Islet of Langerhans (tissue), 1 donor: ENCODE measurements at regions not wholly inside any gene's neighbourhood (a gene's known extent, or its start where the extent isn't known, plus 50 kb on each side); places are given as distances from the start of the nearest gene placed in this dataset.

Experiments
- FAIRE-seq: peaks from one replicate; lab custom pipeline; 2011; peaks lifted over from hg19 to GRCh38; lab: Jason Lieb, UNC

GRCh38 chr2:425947-426346 lies 138.1 kb upstream of the ALKAL2 start:
- no peak for FAIRE-seq

- FAIRE-seq = no peak
Observed at GRCh38 chr2:425243-425642, 137.4 kb upstream of the ALKAL2 start.

- FAIRE-seq = no peak
Observed at GRCh38 chr2:424306-425171, 136.6 kb upstream of the ALKAL2 start.

GRCh38 chr2:423479-423878 lies 135.6 kb upstream of the ALKAL2 start:
- FAIRE-seq = no peak

GRCh38 chr2:422676-423435 lies 135.0 kb upstream of the ALKAL2 start:
- no peak for FAIRE-seq

- no peak for FAIRE-seq
Observed at GRCh38 chr2:421406-421805, 133.5 kb upstream of the ALKAL2 start.

GRCh38 chr2:419687-420317 lies 131.9 kb upstream of the ALKAL2 start:
- no peak for FAIRE-seq

- FAIRE-seq = no peak
Observed at GRCh38 chr2:417662-418061, 129.8 kb upstream of the ALKAL2 start.

- no peak for FAIRE-seq
Observed at GRCh38 chr2:417006-417405, 129.1 kb upstream of the ALKAL2 start.

- no peak for FAIRE-seq
Observed at GRCh38 chr2:415986-416610, 128.2 kb upstream of the ALKAL2 start.

- no peak for FAIRE-seq
Observed at GRCh38 chr2:409523-409922, 121.6 kb upstream of the ALKAL2 start.

- FAIRE-seq = no peak
Observed at GRCh38 chr2:407630-408029, 119.7 kb upstream of the ALKAL2 start.

- FAIRE-seq = no peak
Observed at GRCh38 chr2:406876-407275, 119.0 kb upstream of the ALKAL2 start.

- no peak for FAIRE-seq
Observed at GRCh38 chr2:406231-406630, 118.3 kb upstream of the ALKAL2 start.

GRCh38 chr2:404581-404980 lies 116.7 kb upstream of the ALKAL2 start:
- no peak for FAIRE-seq

GRCh38 chr2:403682-404081 lies 115.8 kb upstream of the ALKAL2 start:
- no peak for FAIRE-seq

GRCh38 chr2:402721-403120 lies 114.8 kb upstream of the ALKAL2 start:
- no peak for FAIRE-seq

- no peak for FAIRE-seq
Observed at GRCh38 chr2:402206-402605, 114.3 kb upstream of the ALKAL2 start.

- no peak for FAIRE-seq
Observed at GRCh38 chr2:401019-401679, 113.3 kb upstream of the ALKAL2 start.

GRCh38 chr2:397926-398325 lies 110.0 kb upstream of the ALKAL2 start:
- no peak for FAIRE-seq

GRCh38 chr2:397521-397920 lies 109.6 kb upstream of the ALKAL2 start:
- FAIRE-seq = no peak

GRCh38 chr2:396903-397302 lies 109.0 kb upstream of the ALKAL2 start:
- FAIRE-seq = no peak
